Naive B cell (primary cell): ENCODE measurements at regions not wholly inside any gene's neighbourhood (a gene's known extent, or its start where the extent isn't known, plus 50 kb on each side); places are given as distances from the start of the nearest gene placed in this dataset.
"Not testable (repeated sequence)": the region's sequence is repeated elsewhere in the genome, so short reads cannot be mapped to it uniquely, and the experiment has no call there.

Experiments used
- ATAC-seq, 2 donors: fragments of 150-1000 bp; cut with Tn5 transposase; 2 replicates each; pipeline ENCODE4 v1.10.0; 2021; ENCODE audit warnings: low read depth in 2 of 2, mild to moderate bottlenecking in 2 of 2, moderate library complexity in 2 of 2
- DNase-seq: peaks from one replicate; pipeline ENCODE4 v3.0.0; 2022
- H3K27ac Mint-ChIP-seq, 6 donors: one replicate each; pipeline ENCODE4 v1.8.0; 2020 to 2022; ENCODE audit warnings: mild to moderate bottlenecking in 6 of 6, mixed read lengths in 6 of 6, moderate library complexity in 5 of 6, inconsistent platforms in 2 of 6
- H3K27me3 Mint-ChIP-seq, 3 donors: one replicate each; pipeline ENCODE4 v1.8.0; 2021 to 2022; ENCODE audit warnings: mixed read lengths in 3 of 3, mild to moderate bottlenecking in 1 of 3
- H3K36me3 Mint-ChIP-seq, 2 donors: one replicate each; pipeline ENCODE4 v1.8.0; 2020 to 2022; ENCODE audit warnings: mixed read lengths in 2 of 2, inconsistent platforms in 1 of 2, mild to moderate bottlenecking in 1 of 2
- H3K4me1 Mint-ChIP-seq, 3 donors: one replicate each; pipeline ENCODE4 v1.8.0; 2020 to 2022; ENCODE audit warnings: mixed read lengths in 3 of 3, inconsistent platforms in 1 of 3, mild to moderate bottlenecking in 1 of 3, moderate library complexity in 1 of 3
- H3K4me3 Mint-ChIP-seq, 8 donors: one replicate each; pipeline ENCODE4 v1.8.0; 2020 to 2022; ENCODE audit warnings: mild to moderate bottlenecking in 8 of 8, mixed read lengths in 8 of 8, moderate library complexity in 8 of 8, inconsistent platforms in 2 of 8
- H3K9me3 Mint-ChIP-seq, 7 donors: one replicate each; pipeline ENCODE4 v1.8.0; 2020 to 2022; ENCODE audit warnings: mixed read lengths in 7 of 7, mild to moderate bottlenecking in 5 of 7, inconsistent platforms in 2 of 7, moderate library complexity in 1 of 7

- peaks cover 0 to 4% (median 0%) of the 10 kb centered on the region in 7 donors for H3K9me3 Mint-ChIP-seq
- ATAC-seq (no peak), DNase-seq (no peak)
- peaks cover 8 to 49% (median 38%) of the 10 kb centered on the region in 3 donors for H3K27me3 Mint-ChIP-seq
- no peak overlapping the region for H3K4me3 Mint-ChIP-seq
- H3K36me3 Mint-ChIP-seq: peaks cover 0 to 8% of the 10 kb centered on the region in 2 donors
- H3K27ac Mint-ChIP-seq: peak overlapping the region in 1 of 6 donors; percentile 62
- peaks cover 4 to 10% (median 8%) of the 10 kb centered on the region in 3 donors for H3K4me1 Mint-ChIP-seq
These were observed 71.1 kb upstream of the TMEM97 start for GRCh38 chr17:28247671-28248555.

GRCh38 chr17:28249706-28250105 is 69.3 kb upstream of the TMEM97 start:
- H3K4me3 Mint-ChIP-seq: peak overlapping the region in 2 of 8 donors; percentile 37 to 64
- peaks cover 4 to 10% (median 8%) of the 10 kb centered on the region in 3 donors for H3K4me1 Mint-ChIP-seq
- H3K36me3 Mint-ChIP-seq: peaks cover 0 to 8% of the 10 kb centered on the region in 2 donors
- H3K9me3 Mint-ChIP-seq: peaks cover 0 to 4% (median 0%) of the 10 kb centered on the region in 7 donors
- H3K27me3 Mint-ChIP-seq: peaks cover 15 to 65% (median 38%) of the 10 kb centered on the region in 3 donors
- DNase-seq (no peak), ATAC-seq (no peak)
- no peak overlapping the region for H3K27ac Mint-ChIP-seq

GRCh38 chr17:28252436-28252835 is 66.6 kb upstream of the TMEM97 start:
- ATAC-seq: no peak
- H3K9me3 Mint-ChIP-seq: peaks cover 0 to 4% (median 0%) of the 10 kb centered on the region in 7 donors
- DNase-seq: no peak
- peaks cover 24 to 70% (median 46%) of the 10 kb centered on the region in 3 donors for H3K27me3 Mint-ChIP-seq
- peaks cover 0 to 8% of the 10 kb centered on the region in 2 donors for H3K36me3 Mint-ChIP-seq
- no peak overlapping the region for H3K27ac Mint-ChIP-seq
- H3K4me3 Mint-ChIP-seq: peak overlapping the region in 1 of 8 donors; percentile 82
- peaks cover 4 to 10% (median 8%) of the 10 kb centered on the region in 3 donors for H3K4me1 Mint-ChIP-seq

- H3K36me3 Mint-ChIP-seq: peaks cover 0 to 8% of the 10 kb centered on the region in 2 donors
- H3K4me3 Mint-ChIP-seq: no peak overlapping the region
- ATAC-seq (no peak), DNase-seq (no peak)
- H3K4me1 Mint-ChIP-seq: peaks cover 4 to 10% (median 8%) of the 10 kb centered on the region in 3 donors
- H3K27me3 Mint-ChIP-seq: peaks cover 28 to 71% (median 42%) of the 10 kb centered on the region in 3 donors
- peak overlapping the region in 2 of 6 donors; percentile 63 to 86 for H3K27ac Mint-ChIP-seq
- H3K9me3 Mint-ChIP-seq: peaks cover 0 to 6% (median 0%) of the 10 kb centered on the region in 7 donors
These were observed 65.3 kb upstream of the TMEM97 start for GRCh38 chr17:28253663-28254062.

- Mint-ChIP-seq H3K4me1 (peaks cover 4 to 10% (median 8%) of the 10 kb centered on the region in 3 donors), H3K27me3 (peaks cover 34 to 78% (median 50%) of the 10 kb centered on the region in 3 donors), H3K9me3 (peaks cover 0 to 10% (median 7%) of the 10 kb centered on the region in 7 donors), H3K27ac (no peak overlapping the region), H3K36me3 (peaks cover 0 to 8% of the 10 kb centered on the region in 2 donors), H3K4me3 (no peak overlapping the region)
- ATAC-seq (no peak), DNase-seq (no peak)
These were observed 63.4 kb upstream of the TMEM97 start for GRCh38 chr17:28255616-28256015.

- Mint-ChIP-seq H3K4me3 (peak overlapping the region in 1 of 8 donors; percentile 9), H3K4me1 (peaks cover 4 to 9% (median 8%) of the 10 kb centered on the region in 3 donors), H3K36me3 (peaks cover 0 to 6% of the 10 kb centered on the region in 2 donors), H3K9me3 (peaks cover under 1 to 15% (median 9%) of the 10 kb centered on the region in 7 donors), H3K27me3 (peaks cover 33 to 77% (median 48%) of the 10 kb centered on the region in 3 donors), H3K27ac (no peak overlapping the region)
- ATAC-seq (no peak), DNase-seq (no peak)
These were observed 62.6 kb upstream of the TMEM97 start for GRCh38 chr17:28256370-28256769.

- Mint-ChIP-seq H3K9me3 (peaks cover 4 to 20% (median 9%) of the 10 kb centered on the region in 7 donors), H3K4me1 (peaks cover 0 to 4% (median 3%) of the 10 kb centered on the region in 3 donors), H3K4me3 (no peak overlapping the region), H3K27ac (no peak overlapping the region), H3K36me3 (peaks cover 0 to under 1% of the 10 kb centered on the region in 2 donors), H3K27me3 (peaks cover 28 to 72% (median 43%) of the 10 kb centered on the region in 3 donors)
- DNase-seq: no peak
- no peak for ATAC-seq
These were observed 62.1 kb upstream of the TMEM97 start for GRCh38 chr17:28256881-28257280.

- peaks cover 25 to 56% (median 38%) of the 10 kb centered on the region in 3 donors for H3K27me3 Mint-ChIP-seq
- peaks cover 9 to 33% (median 23%) of the 10 kb centered on the region in 7 donors for H3K9me3 Mint-ChIP-seq
- no peaks in the 10 kb centered on the region for H3K4me1 Mint-ChIP-seq
- no peak for DNase-seq
- H3K4me3 Mint-ChIP-seq: no peak overlapping the region
- H3K27ac Mint-ChIP-seq: no peak overlapping the region
- ATAC-seq: no peak
- H3K36me3 Mint-ChIP-seq: peaks cover 0 to 7% of the 10 kb centered on the region in 2 donors
These were observed 60.6 kb upstream of the TMEM97 start for GRCh38 chr17:28258347-28258887.

GRCh38 chr17:28261219-28261618 is 57.8 kb upstream of the TMEM97 start:
- no peak overlapping the region for H3K27ac Mint-ChIP-seq
- H3K27me3 Mint-ChIP-seq: peaks cover 14 to 30% (median 27%) of the 10 kb centered on the region in 3 donors
- ATAC-seq (no peak), DNase-seq (no peak)
- no peaks in the 10 kb centered on the region for H3K4me1 Mint-ChIP-seq
- peaks cover 11 to 44% (median 32%) of the 10 kb centered on the region in 7 donors for H3K9me3 Mint-ChIP-seq
- peaks cover 0 to 7% of the 10 kb centered on the region in 2 donors for H3K36me3 Mint-ChIP-seq
- no peak overlapping the region for H3K4me3 Mint-ChIP-seq

- H3K4me3 Mint-ChIP-seq, H3K4me1 Mint-ChIP-seq, ATAC-seq, DNase-seq: not testable (repeated sequence)
- Mint-ChIP-seq H3K9me3 (peaks cover 14 to 45% (median 34%) of the 10 kb centered on the region in 7 donors), H3K27me3 (peaks cover 12 to 22% (median 17%) of the 10 kb centered on the region in 3 donors), H3K36me3 (peaks cover 0 to 11% of the 10 kb centered on the region in 2 donors), H3K27ac (peak overlapping the region in 1 of 6 donors; percentile 2)
These were observed 56.8 kb upstream of the TMEM97 start for GRCh38 chr17:28262123-28262745.

- DNase-seq, H3K4me1 Mint-ChIP-seq, ATAC-seq, H3K4me3 Mint-ChIP-seq: not testable (repeated sequence)
- H3K27ac Mint-ChIP-seq: peak overlapping the region in 1 of 6 donors; percentile 56
- H3K36me3 Mint-ChIP-seq: peaks cover 0 to 13% of the 10 kb centered on the region in 2 donors
- peaks cover 11 to 23% (median 22%) of the 10 kb centered on the region in 3 donors for H3K27me3 Mint-ChIP-seq
- H3K9me3 Mint-ChIP-seq: peaks cover 12 to 54% (median 30%) of the 10 kb centered on the region in 7 donors
These were observed 54.0 kb upstream of the TMEM97 start for GRCh38 chr17:28264902-28265548.

- ATAC-seq, DNase-seq, H3K4me1 Mint-ChIP-seq, H3K4me3 Mint-ChIP-seq: not testable (repeated sequence)
- peak overlapping the region in 1 of 6 donors; percentile 56 for H3K27ac Mint-ChIP-seq
- H3K9me3 Mint-ChIP-seq: peaks cover 9 to 47% (median 32%) of the 10 kb centered on the region in 7 donors
- H3K27me3 Mint-ChIP-seq: peaks cover 15 to 29% (median 27%) of the 10 kb centered on the region in 3 donors
- peaks cover 0 to 13% of the 10 kb centered on the region in 2 donors for H3K36me3 Mint-ChIP-seq
These were observed 53.0 kb upstream of the TMEM97 start for GRCh38 chr17:28265856-28266546.
